Ishikawa (cell line): ENCODE measurements at regions not wholly inside any gene's neighbourhood (a gene's known extent, or its start where the extent isn't known, plus 50 kb on each side); places are given as distances from the start of the nearest gene placed in this dataset.

Source experiments
- CEBPB ChIP-seq: IDR thresholded peaks from 2 replicates; pipeline ENCODE4 v1.6.1; 2012
- CREB1 ChIP-seq: IDR thresholded peaks from 2 replicates; pipeline ENCODE4 v1.6.1; 2012; ENCODE audit warnings: low read depth
- EP300 ChIP-seq: IDR thresholded peaks from 2 replicates; pipeline ENCODE4 v1.6.1; 2012; ENCODE audit warnings: borderline replicate concordance
- FOXM1 ChIP-seq: IDR thresholded peaks from 2 replicates; pipeline ENCODE4 v1.6.1; 2012; ENCODE audit warnings: low read depth, borderline replicate concordance
- MAX ChIP-seq: IDR thresholded peaks from 2 replicates; pipeline ENCODE4 v1.6.1; 2012
- NFIC ChIP-seq: IDR thresholded peaks from 2 replicates; pipeline ENCODE4 v1.6.1; 2012
- RAD21 ChIP-seq: IDR thresholded peaks from 2 replicates; pipeline ENCODE4 v1.6.1; 2012; ENCODE audit warnings: low read depth
- TAF1 ChIP-seq: IDR thresholded peaks from 2 replicates; pipeline ENCODE4 v1.6.1; 2012; ENCODE audit warnings: low read depth, mild to moderate bottlenecking
- TCF12 ChIP-seq: IDR thresholded peaks from 2 replicates; pipeline ENCODE4 v1.6.1; 2012; ENCODE audit warnings: low read depth
- TEAD4 ChIP-seq: IDR thresholded peaks from 2 replicates; pipeline ENCODE4 v1.6.1; 2012
- YY1 ChIP-seq: IDR thresholded peaks from 2 replicates; pipeline ENCODE4 v1.6.1; 2012; ENCODE audit warnings: low read depth
- ZBTB7A ChIP-seq: IDR thresholded peaks from 2 replicates; pipeline ENCODE4 v1.6.1; 2012; ENCODE audit warnings: low read depth
- TF ChIP-seq, protein P1 (sequence below): IDR thresholded peaks from 2 replicates; pipeline ENCODE4 v1.6.1; 2012; ENCODE audit warnings: low read depth, mild to moderate bottlenecking

DNA sequence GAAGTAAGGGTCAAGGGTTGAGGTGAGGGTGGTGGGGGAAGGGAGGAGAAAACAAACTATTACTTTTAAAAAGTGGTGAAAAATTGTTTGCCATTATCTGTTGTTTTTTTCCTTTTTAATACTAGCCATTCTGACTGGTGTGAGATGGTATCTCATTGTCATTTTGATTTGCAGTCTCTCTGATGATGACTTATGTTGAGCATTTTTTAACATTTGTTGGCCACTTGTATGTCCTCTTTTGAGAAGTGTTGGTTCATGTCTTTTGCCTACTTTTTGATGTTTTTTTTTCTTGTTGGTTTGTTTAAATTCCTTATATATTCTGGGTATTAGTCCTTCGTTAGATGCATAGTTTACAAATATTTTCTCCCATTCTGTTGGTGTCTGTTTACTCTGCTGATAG lies 185.9 kb upstream of the ANKRD28 start:
- TF ChIP-seq TAF1 (no peak), CREB1 (no peak), MAX (no peak), ZBTB7A (no peak), FOXM1 (no peak), YY1 (no peak), RAD21 (no peak), EP300 (no peak), CEBPB (no peak), TCF12 (no peak), NFIC (no peak), TEAD4 (no peak)
- TF ChIP-seq, protein P1, sequence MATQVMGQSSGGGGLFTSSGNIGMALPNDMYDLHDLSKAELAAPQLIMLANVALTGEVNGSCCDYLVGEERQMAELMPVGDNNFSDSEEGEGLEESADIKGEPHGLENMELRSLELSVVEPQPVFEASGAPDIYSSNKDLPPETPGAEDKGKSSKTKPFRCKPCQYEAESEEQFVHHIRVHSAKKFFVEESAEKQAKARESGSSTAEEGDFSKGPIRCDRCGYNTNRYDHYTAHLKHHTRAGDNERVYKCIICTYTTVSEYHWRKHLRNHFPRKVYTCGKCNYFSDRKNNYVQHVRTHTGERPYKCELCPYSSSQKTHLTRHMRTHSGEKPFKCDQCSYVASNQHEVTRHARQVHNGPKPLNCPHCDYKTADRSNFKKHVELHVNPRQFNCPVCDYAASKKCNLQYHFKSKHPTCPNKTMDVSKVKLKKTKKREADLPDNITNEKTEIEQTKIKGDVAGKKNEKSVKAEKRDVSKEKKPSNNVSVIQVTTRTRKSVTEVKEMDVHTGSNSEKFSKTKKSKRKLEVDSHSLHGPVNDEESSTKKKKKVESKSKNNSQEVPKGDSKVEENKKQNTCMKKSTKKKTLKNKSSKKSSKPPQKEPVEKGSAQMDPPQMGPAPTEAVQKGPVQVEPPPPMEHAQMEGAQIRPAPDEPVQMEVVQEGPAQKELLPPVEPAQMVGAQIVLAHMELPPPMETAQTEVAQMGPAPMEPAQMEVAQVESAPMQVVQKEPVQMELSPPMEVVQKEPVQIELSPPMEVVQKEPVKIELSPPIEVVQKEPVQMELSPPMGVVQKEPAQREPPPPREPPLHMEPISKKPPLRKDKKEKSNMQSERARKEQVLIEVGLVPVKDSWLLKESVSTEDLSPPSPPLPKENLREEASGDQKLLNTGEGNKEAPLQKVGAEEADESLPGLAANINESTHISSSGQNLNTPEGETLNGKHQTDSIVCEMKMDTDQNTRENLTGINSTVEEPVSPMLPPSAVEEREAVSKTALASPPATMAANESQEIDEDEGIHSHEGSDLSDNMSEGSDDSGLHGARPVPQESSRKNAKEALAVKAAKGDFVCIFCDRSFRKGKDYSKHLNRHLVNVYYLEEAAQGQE = no peak
